SHP77 treated with DMSO at 0.1 percent for 48 hours (cell line): ENCODE measurements at regions not wholly inside any gene's neighbourhood (a gene's known extent, or its start where the extent isn't known, plus 50 kb on each side); places are given as distances from the start of the nearest gene placed in this dataset.
"Not testable (repeated sequence)": the region's sequence is repeated elsewhere in the genome, so short reads cannot be mapped to it uniquely, and the experiment has no call there.

Experiments used
- DNase-seq: peaks from one replicate; lab custom pipeline; 2025; lab: John Stamatoyannopoulos, UW

DNA sequence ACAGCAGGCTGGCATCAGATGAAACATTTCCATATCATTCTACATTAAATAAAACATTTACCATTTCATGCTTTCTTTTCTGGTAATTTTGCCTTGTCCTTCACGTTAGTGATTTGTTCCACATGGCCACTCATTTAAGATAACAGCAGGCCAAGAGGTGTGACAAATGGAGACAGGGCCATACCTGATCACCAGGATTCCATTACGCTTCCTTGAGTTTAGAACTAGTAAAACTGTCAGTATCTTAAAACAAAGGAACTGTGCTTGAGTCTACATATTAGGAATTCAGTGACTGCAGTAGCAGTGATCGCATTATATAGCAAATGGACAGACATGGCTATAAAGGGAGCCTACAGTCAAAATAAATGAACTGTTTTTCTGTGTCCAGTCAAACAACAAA, 155.1 kb upstream of the FSHR start:
- DNase-seq, result no peak

DNA sequence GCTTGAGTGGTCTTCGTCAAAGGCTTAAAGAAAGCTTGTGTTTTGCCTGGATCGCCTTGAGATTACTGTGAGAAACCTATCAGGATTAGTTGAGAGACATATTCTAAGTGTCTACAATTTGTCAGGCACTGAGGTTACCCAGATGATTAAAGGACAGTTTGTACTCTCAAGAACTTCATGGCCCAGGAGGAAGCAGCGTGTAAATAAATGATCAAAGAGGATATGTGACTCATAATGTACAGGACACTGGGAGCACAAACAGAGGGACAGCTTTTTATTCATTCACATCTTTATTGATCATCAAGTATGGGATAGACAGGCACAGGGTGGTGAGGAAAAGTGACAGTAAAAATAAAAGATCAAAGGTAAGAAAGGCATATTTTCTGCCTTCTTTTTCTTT, 152.6 kb upstream of the FSHR start:
- no peak for DNase-seq

DNA sequence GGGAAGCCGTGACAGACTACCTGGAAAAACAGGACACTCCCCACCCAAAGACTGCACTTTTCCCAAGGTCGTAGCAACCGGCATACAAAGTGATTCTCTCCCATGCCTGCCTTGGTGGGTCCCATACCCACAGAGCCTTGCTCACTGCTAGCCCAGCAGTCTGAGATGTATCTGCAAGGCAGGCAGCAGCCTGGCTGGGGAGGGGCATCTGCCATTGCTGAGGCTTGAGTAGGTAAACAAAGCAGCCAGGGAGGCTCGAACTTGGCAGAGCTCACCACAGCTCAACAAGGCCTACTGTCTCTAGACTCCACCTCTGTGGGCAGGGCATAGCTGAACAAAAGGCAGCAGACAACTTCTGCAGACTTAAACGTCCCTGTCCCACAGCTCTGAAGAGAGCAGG, 144.4 kb upstream of the FSHR start:
- not testable (repeated sequence) for DNase-seq

DNA sequence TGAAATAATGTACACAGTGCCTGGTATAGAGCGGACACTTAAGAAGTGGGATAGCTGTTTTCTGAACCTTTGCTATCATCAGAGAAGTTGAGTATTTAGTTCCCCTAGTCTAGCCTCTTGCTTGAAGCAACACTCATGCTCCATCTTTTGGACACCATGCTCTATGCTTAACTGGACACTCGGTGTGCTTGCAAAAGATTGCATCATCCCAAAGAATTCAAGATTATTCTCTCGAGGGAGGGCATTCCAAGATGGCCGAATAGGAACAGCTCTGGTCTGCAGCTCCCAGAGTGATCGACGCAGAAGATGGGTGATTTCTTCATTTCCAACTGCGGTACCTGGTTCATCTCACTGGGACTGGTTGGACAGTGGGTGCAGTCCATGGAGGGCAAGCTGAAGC, 143.9 kb upstream of the FSHR start:
- no peak for DNase-seq

- DNase-seq, result no peak
Measured at GRCh38 chr2:49296107-49296867, 142.0 kb upstream of the FSHR start.

DNA sequence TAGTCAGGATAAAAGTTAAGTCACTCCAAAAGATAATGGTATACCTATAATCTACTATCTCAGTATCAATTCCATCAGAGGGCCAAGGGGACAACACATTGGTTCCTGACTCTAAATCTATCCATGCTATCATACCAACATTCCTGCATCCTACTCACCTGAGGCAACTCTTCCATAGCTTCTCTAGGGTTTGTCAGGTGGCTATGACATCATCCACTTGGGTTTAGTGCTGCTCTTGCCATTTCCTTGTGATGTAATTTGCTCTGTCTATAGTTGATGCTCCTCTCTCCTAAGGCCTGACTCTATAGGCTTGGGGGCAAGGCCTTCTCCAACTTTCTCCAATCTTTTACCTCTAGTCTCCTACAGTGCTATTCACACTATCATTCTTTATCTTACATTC, 139.9 kb upstream of the FSHR start:
- DNase-seq, result no peak

DNA sequence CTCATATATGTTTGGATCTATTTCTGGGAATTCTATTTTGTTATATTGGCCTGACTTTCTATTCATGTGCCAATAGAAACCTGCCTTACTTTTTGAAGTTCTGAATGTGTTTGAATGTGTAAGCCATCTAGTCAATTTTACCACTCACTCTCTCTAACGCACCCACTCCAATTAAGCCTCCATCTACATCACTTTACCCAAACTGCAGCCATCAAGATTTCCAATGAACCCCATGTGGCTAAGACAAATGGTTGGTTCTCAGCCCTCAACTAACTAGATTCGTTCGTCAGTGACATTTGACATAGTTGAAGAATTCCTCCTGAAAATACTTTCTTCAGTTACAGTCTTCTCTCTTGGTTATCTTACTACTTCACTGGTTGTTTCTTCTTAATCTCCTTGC, 137.3 kb upstream of the FSHR start:
- DNase-seq, result no peak

DNA sequence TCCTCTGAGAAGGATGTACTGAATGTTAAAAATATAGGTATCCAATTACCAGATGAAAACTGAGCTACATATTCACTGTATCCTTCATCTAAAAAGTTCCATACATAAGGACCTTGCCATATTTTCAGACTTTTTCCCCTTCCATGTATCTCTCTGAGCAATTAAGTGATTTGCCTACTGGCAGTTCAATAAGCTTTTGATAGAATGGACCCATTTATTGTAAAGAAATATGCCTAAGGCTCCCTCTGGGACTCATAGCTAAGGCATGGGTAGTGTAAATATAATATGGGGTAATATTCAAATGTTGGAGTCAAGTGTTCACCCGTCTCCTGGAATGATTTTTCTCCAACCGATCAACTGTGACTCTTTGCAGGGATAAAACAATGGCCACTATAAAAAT, 135.4 kb upstream of the FSHR start:
- DNase-seq, result no peak

GRCh38 chr2:49288902-49289700, 134.8 kb upstream of the FSHR start:
- DNase-seq, result no peak

DNA sequence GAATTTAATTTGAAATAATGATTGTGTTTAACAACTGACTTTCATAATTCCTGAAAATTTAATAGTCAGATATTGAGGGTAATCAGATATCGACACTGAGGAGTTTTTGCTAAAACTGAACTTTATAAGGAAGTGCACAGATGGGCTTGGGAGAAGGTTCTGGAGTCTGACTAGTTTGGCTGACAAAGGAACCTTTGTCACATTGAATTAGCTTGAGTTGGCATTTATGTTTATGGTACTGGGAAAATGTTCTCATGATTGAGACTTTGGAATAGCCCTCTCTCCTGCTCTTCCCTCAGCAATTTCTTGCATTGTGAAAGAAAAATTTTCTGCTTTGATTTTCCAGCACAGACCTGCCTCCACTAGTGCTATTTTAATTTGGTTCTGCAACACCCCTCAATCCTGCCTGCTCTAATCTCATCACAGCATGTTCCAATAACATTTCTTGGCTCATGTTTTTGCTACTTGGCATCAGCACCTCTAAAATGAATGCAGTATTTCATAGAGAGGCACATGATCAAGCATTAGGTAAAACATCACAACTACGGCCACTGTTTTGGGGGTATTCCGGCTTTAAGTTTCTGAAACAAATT, 133.9 kb upstream of the FSHR start:
- DNase-seq, result no peak

DNA sequence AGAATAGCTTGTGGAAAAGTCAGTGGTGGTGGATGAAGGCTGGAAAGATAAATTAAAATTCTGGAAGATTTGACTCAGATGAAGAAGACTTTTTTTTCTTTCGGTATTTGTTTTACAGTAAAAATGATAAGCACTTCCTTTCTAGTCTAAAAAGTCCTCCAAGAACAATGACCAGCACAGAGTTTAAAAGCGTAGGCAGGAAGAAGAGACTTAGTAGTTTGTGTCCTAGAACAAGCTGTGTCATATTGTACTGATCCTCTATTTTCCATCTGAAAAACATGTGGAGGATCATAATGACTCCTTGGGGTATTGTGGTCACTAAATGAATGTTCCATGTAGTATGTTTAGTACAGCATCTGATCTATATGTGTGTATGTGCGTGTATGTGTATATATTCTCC, 132.4 kb upstream of the FSHR start:
- no peak for DNase-seq

GRCh38 chr2:49286045-49286444, 131.7 kb upstream of the FSHR start:
- DNase-seq, result no peak

GRCh38 chr2:49278561-49278960, 124.2 kb upstream of the FSHR start:
- DNase-seq, result no peak

GRCh38 chr2:49278141-49278540, 123.8 kb upstream of the FSHR start:
- no peak for DNase-seq

DNA sequence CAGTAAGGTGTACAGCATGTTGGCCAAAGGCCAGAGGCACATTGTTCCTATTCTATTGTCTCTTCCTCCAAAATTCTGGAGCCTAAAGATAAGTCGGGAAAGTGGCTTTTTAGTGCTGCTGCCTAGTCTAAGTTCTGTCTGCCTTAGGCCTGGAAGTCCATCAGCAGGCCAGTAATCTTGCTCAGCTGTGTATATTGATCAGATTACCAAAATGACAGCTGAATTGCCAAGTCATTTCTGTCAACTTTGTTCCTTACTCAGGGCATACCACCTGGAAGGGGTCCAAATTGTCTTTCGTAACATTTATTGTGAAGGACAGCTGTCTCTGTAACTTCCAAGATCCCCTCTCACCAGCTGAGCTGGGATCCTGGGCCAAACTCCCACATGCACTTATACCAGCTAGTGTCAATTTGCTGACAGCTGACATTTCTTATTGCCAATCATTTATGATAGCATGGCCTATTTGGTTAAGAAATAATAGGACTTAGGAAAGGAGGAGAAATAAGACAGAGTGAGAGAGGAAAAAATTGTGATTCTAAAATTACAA, 116.8 kb upstream of the FSHR start:
- no peak for DNase-seq

GRCh38 chr2:49270091-49270490, 115.8 kb upstream of the FSHR start:
- no peak for DNase-seq

DNA sequence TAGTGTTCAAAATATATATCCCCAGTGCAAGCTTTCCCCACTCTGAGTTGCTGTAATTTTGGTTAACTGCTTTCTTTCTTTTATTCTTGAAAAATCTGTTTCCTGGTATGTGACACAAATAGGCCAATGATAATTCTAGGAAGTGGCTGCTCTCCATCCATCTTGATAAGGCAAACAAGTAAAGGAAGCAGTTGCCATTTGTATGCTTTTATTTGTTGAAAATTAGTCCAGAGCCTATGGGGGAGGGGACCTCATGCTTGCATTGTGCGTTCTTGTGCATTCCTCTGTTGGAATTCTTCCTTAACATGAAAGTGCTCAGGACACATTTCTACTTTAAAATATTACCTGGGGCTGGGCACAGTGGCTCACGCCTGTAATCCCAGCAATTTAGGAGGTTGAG, 111.2 kb upstream of the FSHR start:
- DNase-seq, result no peak

GRCh38 chr2:49262801-49263560, 108.7 kb upstream of the FSHR start:
- DNase-seq, result no peak

GRCh38 chr2:49261781-49262180, 107.5 kb upstream of the FSHR start:
- no peak for DNase-seq

DNA sequence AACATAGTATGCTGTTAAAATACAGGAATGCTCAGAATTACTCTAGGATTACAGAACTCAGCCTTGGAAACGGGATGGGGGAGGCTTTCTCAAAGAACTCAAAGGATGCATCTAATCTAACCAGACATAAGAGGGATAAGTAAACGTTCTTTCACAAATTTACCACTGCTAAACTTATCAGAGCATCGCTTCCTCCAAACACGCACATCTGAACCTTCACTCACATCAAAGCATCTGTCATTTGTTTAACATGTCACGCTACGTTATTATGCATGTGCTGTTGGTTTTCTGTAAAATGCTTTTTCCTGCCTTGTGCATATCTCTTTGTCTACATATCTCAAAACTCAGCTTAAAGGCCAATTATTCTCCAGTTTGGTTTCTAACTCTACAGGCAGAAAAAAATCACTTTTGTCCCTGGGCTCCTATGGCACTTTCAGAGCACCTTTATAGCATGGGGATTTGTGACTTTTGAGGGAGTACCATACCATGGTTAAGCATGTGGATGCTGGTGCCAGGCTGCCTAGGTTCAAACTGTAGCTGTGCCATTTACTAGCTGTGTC, 106.7 kb upstream of the FSHR start:
- DNase-seq, result no peak

DNA sequence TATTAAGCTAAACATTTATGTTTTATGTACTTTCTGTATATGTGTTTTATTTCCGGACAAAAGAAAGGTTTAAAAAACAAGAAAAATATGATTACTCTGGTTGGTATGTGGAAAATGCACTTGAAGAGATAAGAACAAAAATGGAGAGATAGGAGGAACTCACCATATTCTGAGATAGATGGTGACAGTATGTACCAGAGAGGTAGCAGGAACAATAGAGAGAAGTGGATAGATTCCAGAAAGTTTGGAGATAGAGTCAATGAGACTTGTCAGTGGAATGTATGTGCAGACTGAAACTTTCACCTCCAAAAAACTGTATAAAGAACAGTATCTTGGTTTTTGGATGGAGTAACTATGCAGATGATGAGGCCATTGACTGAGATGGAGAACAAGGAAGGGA, 105.6 kb upstream of the FSHR start:
- DNase-seq, result no peak

DNA sequence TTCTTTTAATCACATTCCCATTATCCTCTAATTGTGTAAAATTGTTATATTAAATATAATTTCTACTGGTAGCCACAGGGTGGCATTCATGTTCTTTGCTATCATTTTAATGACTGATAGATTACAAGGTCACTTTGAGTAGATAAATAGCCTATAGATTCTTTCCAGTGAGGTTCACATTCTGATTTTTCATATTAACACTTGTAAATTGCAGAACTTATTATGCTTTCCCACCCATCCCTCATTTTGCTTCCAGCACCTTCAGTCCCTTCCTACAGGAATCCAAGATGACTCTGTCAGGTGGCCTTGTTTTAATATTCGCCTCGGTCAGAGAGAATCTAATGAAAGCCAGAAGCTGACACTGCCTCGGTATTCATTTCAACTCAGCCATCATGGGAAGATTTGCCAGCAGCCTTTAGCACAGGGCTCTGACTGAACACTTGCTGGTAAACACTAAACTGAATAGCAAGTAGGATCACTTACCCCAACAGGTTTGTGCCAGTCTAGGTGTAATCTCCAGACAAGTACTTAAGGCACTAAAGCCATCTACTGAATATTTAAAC, 101.2 kb upstream of the FSHR start:
- no peak for DNase-seq
